Astrocyte of the cerebellum (primary cell): ENCODE measurements at regions not wholly inside any gene's neighbourhood (a gene's known extent, or its start where the extent isn't known, plus 50 kb on each side); places are given as distances from the start of the nearest gene placed in this dataset.

Experiments
- DNase-seq: peaks from one replicate; pipeline ENCODE4 v3.0.0-alpha.2; 2011; ENCODE audit warnings: low read depth
- H3K4me3 ChIP-seq: 2 replicates; pipeline ENCODE4 v1.5.1; 2011; ENCODE audit warnings: mild to moderate bottlenecking, low read depth, low read length, moderate library complexity
- CTCF ChIP-seq: IDR thresholded peaks from 2 replicates; pipeline ENCODE4 v1.5.1; 2012; ENCODE audit warnings: low read length, low read depth, moderate library complexity, mild to moderate bottlenecking; ENCODE audit errors: missing control alignments
- in situ Hi-C: cut with HindIII; loops from 2 replicates; pipeline ENCODE4 v1.10.0; 2017; ENCODE audit warnings: low sequenced_read_pairs

- peak; percentile 17 for TF ChIP-seq CTCF
- no peak for DNase-seq
- in situ Hi-C loops = loop anchor here (25.0 kb wide), 1 partner anchor 204 kb away; no protein-coding TSS in a partner anchor
- H3K4me3 ChIP-seq = no peak overlapping the region
Observed at GRCh38 chr22:26890870-26891269, 233.5 kb downstream of the MIAT start.

DNA sequence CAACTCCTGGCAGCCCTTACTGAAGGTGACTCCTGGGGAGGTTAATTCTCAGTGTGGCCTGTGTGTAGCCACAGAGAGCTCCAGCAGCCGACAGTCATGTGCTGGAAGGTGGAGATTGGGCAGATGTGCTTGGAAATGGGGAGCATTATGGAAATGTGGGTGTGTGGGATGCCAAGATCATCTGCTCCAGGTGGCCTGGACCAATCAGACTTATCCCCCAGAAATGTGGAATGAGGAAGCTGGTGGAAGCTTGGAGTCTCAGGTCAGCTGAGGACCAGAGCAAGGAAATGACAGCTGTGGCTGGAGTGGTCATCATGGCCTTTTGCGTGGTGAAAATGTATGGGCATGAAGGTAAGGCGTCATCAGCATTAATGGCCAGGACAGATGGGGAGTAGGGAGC is 234.0 kb downstream of the MIAT start:
- in situ Hi-C loops = loop anchor here (25.0 kb wide), 1 partner anchor 204 kb away; no protein-coding TSS in a partner anchor
- no peak overlapping the region for H3K4me3 ChIP-seq
- no peak for TF ChIP-seq CTCF
- peak; percentile 49 for DNase-seq

DNA sequence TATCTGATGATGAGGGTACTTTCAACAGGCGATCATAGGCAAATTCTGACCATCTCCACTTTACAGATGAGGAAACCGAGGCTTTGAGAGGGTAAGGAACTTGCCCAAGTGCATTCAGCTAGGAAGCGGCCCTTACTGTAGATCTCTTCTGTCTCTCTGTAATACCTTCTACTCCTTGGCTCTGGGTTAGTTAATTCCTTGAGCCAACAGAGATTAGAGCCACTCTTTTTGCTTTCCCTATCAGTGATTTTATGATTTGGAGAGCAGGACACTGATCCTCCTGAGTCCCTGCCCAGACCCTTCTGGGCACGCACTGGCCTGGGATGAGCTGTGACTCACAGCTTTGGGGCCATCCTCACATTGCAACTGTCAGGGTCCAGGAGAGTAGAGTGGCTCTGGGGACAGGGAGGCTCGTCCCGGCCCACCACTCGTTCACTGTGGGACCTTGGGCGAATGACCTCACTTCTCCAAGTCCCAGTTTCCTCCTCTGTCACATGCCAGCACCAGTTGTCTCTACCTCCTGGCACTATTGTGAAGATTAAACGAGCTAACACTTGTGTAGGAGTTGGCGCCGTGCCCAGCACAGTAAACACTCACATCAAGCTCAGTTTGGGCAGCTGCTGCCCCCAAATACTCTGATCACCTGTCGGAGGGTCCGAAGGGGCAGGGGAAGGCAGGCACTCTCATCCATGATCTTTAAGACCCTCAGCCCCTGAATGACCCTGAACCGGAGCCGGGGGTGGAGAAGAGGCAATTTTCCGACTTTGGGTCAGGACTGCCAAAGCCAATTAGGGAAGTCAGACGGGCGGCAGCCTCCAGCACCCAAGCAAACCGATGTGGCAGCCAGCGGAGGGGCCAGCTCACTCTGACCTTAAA is 235.0 kb downstream of the MIAT start:
- in situ Hi-C loops = loop anchor here (25.0 kb wide), 1 partner anchor 205 kb away; no protein-coding TSS in a partner anchor
- DNase-seq = no peak
- TF ChIP-seq CTCF = no peak
- no peak overlapping the region for H3K4me3 ChIP-seq

- in situ Hi-C loops = loop anchor here (25.0 kb wide), 1 partner anchor 206 kb away; no protein-coding TSS in a partner anchor
- DNase-seq = no peak
- H3K4me3 ChIP-seq = no peak overlapping the region
- TF ChIP-seq CTCF = no peak
Observed at GRCh38 chr22:26893173-26894110, 236.1 kb downstream of the MIAT start.

GRCh38 chr22:26894362-26894761 is 237.0 kb downstream of the MIAT start:
- in situ Hi-C loops = loop anchor here (25.0 kb wide), 1 partner anchor 207 kb away; no protein-coding TSS in a partner anchor
- no peak for TF ChIP-seq CTCF
- H3K4me3 ChIP-seq = no peak overlapping the region
- no peak for DNase-seq
